Stomach smooth muscle (tissue), 2 donors: ENCODE measurements at regions not wholly inside any gene's neighbourhood (a gene's known extent, or its start where the extent isn't known, plus 50 kb on each side); places are given as distances from the start of the nearest gene placed in this dataset.

Experiments
- H3K27ac ChIP-seq: one replicate; pipeline ENCODE4 v1.7.0; 2013; ENCODE audit warnings: mild to moderate bottlenecking, low read length, inconsistent platforms
- H3K27me3 ChIP-seq, 2 donors: one replicate each; pipeline ENCODE4 v1.7.0; 2013; ENCODE audit warnings: low read length in 2 of 2; ENCODE audit not compliant: insufficient read depth in 2 of 2, control insufficient read depth in 1 of 2
- H3K36me3 ChIP-seq, 2 donors: one replicate each; pipeline ENCODE4 v1.7.0; 2013; ENCODE audit warnings: low read length in 2 of 2; ENCODE audit not compliant: control insufficient read depth in 2 of 2, insufficient read depth in 2 of 2
- H3K4me1 ChIP-seq: one replicate; pipeline ENCODE4 v1.7.0; 2013; ENCODE audit warnings: low read length; ENCODE audit not compliant: control insufficient read depth, insufficient read depth
- H3K4me3 ChIP-seq, 2 donors: one replicate each; pipeline ENCODE4 v1.7.0; 2013; ENCODE audit warnings: low read length in 2 of 2
- H3K9ac ChIP-seq, 2 donors: one replicate each; pipeline ENCODE4 v1.7.0; 2013; ENCODE audit warnings: low read length in 2 of 2, mild to moderate bottlenecking in 1 of 2
- H3K9me3 ChIP-seq, 2 donors: one replicate each; pipeline ENCODE4 v1.7.0; 2013; ENCODE audit warnings: low read length in 2 of 2; ENCODE audit not compliant: control insufficient read depth in 2 of 2
- donor health status: healthy.
- donor health status: Pancreatic carcinoma.

DNA sequence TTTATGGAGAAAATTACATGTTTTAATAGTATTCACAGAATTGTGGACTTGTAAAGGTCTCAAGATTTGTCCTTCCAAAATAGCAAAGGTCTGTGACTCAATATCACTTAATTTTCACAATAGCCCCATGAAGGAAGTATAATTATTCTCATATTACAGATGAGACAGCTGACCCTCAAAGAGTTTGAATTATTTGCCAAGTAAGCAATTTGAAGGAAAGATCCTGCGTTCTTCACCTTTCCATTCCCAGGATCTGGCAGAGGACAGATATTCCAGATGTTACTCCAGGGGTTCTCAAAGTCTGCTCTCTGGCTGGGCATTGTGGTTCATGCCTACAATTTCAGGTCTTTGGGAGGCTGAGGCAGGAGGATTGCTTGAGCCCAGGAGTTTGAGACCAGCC lies 559.4 kb upstream of the AUTS2 start:
- no peak overlapping the region for H3K9ac ChIP-seq
- no peak overlapping the region for H3K4me3 ChIP-seq
- H3K4me1 ChIP-seq: no peaks in the 10 kb centered on the region
- no peaks in the 10 kb centered on the region for H3K27me3 ChIP-seq
- no peak overlapping the region for H3K27ac ChIP-seq
- no peaks in the 10 kb centered on the region for H3K36me3 ChIP-seq
- H3K9me3 ChIP-seq: peaks cover 5 to 7% of the 10 kb centered on the region in 2 donors

DNA sequence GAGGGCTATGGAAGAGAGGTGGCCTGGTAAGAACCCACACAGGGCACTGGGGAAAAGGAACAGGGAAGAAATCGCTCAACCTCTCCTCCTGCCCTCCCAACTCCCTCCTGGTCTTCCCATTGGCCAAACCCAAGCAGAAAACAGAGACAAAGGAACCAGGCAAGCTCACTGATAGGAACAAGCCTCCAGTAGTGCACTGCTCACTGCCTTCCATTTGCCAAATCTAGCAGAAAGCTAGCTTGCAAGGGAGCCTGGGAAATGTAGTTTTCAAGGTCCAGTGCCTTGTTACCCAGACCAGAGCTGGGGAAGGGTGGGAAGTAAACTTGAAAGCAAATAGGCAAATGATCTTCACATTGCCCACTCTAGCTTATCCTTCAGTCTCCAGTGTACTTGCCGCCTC lies 556.1 kb upstream of the AUTS2 start:
- Histone ChIP-seq H3K9me3 (peaks cover 5 to 7% of the 10 kb centered on the region in 2 donors), H3K27ac (no peak overlapping the region), H3K4me3 (no peak overlapping the region), H3K27me3 (no peaks in the 10 kb centered on the region), H3K36me3 (no peaks in the 10 kb centered on the region), H3K4me1 (no peaks in the 10 kb centered on the region), H3K9ac (no peak overlapping the region)

DNA sequence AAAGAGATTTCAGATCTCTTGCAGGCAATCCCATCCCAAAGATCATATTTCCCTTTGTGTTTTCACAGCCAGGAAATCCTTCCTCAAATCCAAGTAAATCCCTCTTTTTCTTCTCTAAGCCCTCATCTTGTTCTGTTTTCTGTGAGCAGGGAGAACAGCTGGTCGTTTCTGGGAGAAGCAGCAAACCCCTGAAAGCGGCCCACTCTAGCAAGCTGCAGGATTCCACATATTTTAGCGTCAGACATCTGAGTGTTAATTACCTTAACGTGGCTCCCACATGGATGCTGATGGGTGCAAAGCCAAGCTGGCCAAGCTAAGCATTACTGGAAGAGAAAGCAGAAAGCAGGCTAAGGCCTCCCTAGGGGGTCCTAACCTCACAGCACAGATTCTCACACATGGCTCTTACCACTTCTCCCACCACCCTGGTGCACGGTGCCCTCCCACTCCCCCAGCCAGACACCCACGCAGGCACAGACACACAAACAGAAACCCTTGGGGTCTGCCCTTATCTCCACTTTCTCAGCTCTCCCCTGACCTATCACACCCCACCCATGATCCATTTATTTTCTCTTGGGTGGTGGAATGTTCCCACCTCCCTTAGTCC lies 551.0 kb upstream of the AUTS2 start:
- Histone ChIP-seq H3K36me3 (no peaks in the 10 kb centered on the region), H3K4me3 (no peak overlapping the region), H3K9ac (no peak overlapping the region), H3K27me3 (no peaks in the 10 kb centered on the region), H3K9me3 (peaks cover 2 to 4% of the 10 kb centered on the region in 2 donors), H3K4me1 (no peaks in the 10 kb centered on the region), H3K27ac (no peak overlapping the region)

DNA sequence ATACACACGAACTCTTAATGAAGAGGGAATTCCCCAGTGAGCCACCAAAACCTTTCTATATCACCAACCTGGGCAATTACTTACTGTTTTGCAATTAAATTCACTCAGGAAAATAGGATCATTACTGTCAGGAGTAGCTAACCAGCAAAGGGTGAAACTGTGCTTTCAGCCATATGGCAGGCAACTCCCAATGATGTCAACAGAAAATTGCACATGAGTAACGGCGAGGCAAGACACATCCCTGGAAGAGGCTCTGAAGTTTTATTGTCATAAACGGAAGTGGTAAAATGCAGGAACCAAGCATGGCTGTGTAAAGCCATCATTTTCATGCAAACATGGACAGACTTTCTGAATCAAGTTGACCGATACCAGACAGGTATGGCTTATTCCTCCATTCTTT lies 548.9 kb upstream of the AUTS2 start:
- Histone ChIP-seq H3K27ac (no peak overlapping the region), H3K9ac (no peak overlapping the region), H3K36me3 (no peaks in the 10 kb centered on the region), H3K27me3 (no peaks in the 10 kb centered on the region), H3K4me3 (no peak overlapping the region), H3K9me3 (peaks cover 0 to 2% of the 10 kb centered on the region in 2 donors), H3K4me1 (no peaks in the 10 kb centered on the region)

DNA sequence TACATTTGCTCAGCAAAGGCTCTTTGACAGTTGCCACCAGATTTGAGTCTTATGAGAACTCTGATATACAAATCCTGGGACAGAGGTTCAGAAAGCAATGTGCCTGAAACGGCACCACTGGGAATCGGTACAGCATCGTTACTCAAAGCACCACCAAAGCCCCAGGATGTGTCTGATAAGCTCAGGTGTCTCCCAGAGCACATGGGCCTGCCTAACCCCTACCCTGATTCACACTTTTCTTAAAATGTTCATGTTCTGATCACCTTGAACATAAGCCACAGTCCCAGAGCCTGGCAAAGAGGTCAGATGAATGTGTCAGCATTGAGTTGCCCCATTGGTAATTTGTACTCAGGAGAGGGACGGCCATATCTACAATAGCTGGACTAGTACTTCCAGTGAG lies 545.8 kb upstream of the AUTS2 start:
- Histone ChIP-seq H3K4me1 (no peaks in the 10 kb centered on the region), H3K9me3 (peaks cover 0 to 2% of the 10 kb centered on the region in 2 donors), H3K27me3 (no peaks in the 10 kb centered on the region), H3K4me3 (no peak overlapping the region), H3K36me3 (no peaks in the 10 kb centered on the region), H3K9ac (no peak overlapping the region), H3K27ac (no peak overlapping the region)

DNA sequence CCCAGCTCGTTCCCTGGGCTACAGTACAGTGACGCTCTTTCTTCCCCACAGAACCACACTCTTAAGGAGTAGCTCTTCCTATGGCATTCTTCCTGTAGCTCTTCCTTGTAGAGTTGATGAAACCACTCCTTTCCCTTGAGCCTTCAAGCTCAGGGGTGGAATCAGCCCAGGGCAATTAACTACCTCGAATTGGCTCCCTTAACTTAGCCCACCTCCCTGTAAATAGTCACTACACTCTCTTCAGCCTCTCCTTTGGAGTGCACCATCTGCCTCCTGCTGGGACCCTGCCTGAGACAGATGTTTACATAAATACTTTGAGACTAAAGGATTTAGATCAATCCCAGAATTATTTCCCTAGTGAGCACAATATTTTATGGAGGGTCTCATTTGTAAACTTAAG lies 537.8 kb upstream of the AUTS2 start:
- Histone ChIP-seq H3K27me3 (no peaks in the 10 kb centered on the region), H3K4me1 (no peaks in the 10 kb centered on the region), H3K27ac (no peak overlapping the region), H3K4me3 (no peak overlapping the region), H3K9me3 (peaks cover 6% of the 10 kb centered on the region in 2 donors), H3K36me3 (no peaks in the 10 kb centered on the region), H3K9ac (no peak overlapping the region)

DNA sequence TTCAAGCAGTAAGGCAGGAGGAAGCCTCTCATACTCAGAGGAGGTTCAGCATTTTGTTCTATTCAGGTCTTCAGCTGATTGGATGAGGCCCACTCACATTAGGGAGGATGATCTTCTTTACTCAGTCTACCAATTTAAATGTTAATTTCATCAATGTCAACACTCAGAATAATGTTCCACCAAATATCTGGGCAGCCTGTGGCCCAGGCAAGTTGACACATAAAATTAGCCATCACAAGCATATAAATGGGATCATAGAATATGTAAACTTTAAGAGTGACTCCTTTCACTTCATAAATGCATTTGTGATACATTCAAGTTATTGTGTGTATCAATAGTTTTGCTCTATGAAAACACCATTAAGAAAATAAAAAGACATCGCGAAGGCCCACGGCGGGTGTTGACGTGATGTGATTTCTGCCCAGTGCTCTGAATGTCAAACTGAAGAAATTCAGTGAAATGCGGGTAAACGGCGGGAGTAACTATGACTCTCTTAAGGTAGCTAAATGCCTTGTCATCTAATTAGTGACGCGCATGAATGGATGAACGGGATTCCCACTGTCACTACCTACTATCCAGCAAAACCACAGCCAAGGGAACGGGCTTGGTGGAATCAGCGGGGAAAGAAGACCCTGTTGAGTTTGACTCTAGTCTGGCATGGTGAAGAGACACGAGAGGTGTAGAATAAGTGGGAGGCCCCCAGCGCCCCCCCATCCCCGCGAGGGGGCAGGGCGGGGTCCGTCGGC lies 536.1 kb upstream of the AUTS2 start:
- Histone ChIP-seq H3K27me3 (no peaks in the 10 kb centered on the region), H3K36me3 (no peaks in the 10 kb centered on the region), H3K4me1 (no peaks in the 10 kb centered on the region), H3K27ac (no peak overlapping the region), H3K4me3 (no peak overlapping the region), H3K9me3 (peaks cover 6% of the 10 kb centered on the region in 2 donors), H3K9ac (no peak overlapping the region)

DNA sequence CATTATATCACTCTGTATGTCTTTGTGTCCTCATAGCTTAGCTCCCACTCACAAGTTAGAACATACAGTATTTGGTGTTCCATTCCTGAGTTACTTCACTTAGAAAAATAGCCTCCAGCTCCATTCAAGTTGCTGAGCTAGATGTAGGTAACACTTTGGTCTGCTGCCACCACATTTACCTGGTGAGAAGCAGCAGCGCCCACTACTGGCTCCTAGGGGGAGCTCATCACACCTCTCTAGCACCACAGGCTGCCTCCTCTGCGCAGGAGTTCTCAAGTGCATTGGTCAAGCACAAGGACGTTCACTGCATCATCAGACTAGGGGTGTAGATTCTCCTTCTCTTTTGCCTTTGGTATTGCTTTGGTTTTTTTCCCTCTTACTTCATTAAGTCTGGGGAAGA lies 530.9 kb upstream of the AUTS2 start:
- Histone ChIP-seq H3K4me3 (no peak overlapping the region), H3K9ac (no peak overlapping the region), H3K9me3 (peaks cover 1 to 13% of the 10 kb centered on the region in 2 donors), H3K27ac (no peak overlapping the region), H3K36me3 (no peaks in the 10 kb centered on the region), H3K27me3 (no peaks in the 10 kb centered on the region), H3K4me1 (no peaks in the 10 kb centered on the region)

DNA sequence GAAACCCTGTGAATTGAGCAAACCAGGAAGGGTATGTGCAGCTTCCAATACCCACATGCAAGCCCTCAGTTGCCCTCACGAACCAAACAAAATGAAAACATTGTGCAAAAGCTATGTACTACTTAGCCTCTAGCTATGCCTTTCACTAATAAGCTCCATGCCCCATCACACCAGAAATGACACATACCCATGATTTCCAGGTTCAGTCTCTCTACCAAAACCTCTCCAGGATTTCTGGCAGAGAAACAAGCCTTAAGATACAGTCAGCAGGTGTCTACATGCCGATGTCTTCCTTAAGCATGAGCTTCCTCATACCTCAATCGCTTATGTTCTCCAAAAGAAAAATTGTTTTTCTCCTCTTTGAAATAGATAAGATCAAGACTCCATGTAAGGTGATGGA lies 527.8 kb upstream of the AUTS2 start:
- Histone ChIP-seq H3K4me1 (no peaks in the 10 kb centered on the region), H3K27me3 (no peaks in the 10 kb centered on the region), H3K36me3 (no peaks in the 10 kb centered on the region), H3K9ac (no peak overlapping the region), H3K9me3 (peaks cover 0 to 13% of the 10 kb centered on the region in 2 donors), H3K4me3 (no peak overlapping the region), H3K27ac (no peak overlapping the region)

DNA sequence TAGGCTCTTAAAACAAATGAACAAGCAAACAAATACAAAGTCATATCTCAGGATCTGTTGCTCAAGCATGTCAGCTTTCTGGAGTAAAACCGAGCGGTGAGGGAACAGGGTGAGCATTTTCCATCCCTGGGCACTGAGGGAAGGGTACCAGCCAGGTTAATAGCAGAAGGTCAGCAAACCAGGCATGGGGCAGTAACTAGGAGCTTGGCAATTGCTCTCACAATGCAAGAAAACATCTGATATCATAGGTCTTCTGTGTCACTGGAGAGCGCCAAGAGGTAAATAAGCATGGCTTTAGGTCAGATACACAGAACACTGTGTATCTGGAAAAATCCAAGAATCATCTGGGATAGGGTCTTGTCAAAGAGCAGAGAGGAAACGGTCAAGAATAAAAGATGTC lies 521.7 kb upstream of the AUTS2 start:
- no peak overlapping the region for H3K27ac ChIP-seq
- peaks cover 0 to 4% of the 10 kb centered on the region in 2 donors for H3K9me3 ChIP-seq
- H3K4me3 ChIP-seq: no peak overlapping the region
- peaks cover 10% of the 10 kb centered on the region for H3K4me1 ChIP-seq
- no peaks in the 10 kb centered on the region for H3K36me3 ChIP-seq
- H3K9ac ChIP-seq: no peak overlapping the region
- H3K27me3 ChIP-seq: no peaks in the 10 kb centered on the region
